ENCODE measurements at regions not wholly inside any gene's neighbourhood (a gene's known extent, or its start where the extent isn't known, plus 50 kb on each side); places are given as distances from the start of the nearest gene placed in this dataset.
"Not testable (repeated sequence)": the region's sequence is repeated elsewhere in the genome, so short reads cannot be mapped to it uniquely, and the experiment has no call there.

DNA sequence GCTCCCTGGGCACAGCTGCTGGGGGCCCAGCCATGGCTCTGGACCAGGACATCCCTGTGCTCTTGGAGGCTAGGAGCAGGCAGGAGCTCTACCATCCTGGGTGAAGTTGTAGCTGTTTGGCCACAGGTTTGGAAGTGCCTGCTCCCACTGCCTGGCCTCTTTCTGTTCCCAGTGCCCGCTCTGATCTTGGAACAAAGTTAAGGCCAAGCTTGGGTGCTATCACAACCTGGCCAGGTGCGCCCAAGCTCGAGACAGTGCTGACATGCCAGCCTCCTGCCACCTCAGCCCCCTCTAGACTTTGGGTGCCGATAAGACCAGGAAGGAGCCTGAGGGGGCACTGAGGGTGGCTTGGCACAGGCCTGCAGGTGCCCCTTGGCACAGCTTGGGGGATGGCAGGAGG lies 686.1 kb upstream of the AADAT start:
- no peak for DNase-seq

DNA sequence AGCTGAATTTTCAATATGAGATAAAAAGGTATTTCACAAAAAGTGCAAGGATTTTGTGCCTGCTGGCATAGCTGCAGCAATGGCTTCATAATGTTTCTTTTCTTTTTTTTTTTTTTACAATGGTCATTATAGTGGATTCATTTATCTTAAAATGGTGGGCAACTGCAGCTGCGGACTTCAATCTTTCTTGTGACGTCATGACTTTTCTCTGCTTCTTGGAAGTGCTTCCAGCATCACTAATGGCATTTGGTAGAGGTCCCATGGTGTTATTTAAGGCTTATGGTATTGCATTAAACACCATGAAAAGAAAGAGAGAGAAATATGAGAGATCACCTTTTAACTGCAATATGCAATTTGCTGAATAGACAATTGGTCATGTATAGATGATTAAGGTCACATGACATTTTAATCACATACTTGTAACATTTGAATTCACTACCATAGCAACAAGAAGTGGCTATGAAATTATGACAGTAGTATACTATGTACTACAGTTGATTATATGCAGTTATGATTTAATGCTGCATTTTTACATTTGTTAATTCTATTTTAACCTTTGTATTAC lies 684.0 kb upstream of the AADAT start:
- DNase-seq = no peak

DNA sequence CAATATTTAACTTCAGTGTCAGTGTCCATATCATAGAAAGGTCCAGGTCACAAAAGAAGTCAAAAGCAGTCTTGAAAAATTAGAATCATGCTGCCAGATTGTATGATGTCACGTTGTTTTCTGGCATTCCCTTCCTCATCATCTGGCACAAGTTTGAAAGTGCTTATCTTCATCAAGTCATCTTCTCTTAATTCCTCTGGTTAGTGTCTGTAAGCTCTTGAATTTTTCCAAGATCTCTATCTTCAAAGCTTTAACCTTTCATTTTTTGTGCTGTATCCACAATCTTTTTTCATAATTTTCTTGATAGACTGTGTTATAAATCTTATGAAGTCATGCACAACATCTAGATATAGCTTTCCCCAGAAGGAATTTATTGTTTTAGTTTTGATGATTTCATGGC lies 682.7 kb upstream of the AADAT start:
- no peak for DNase-seq

DNA sequence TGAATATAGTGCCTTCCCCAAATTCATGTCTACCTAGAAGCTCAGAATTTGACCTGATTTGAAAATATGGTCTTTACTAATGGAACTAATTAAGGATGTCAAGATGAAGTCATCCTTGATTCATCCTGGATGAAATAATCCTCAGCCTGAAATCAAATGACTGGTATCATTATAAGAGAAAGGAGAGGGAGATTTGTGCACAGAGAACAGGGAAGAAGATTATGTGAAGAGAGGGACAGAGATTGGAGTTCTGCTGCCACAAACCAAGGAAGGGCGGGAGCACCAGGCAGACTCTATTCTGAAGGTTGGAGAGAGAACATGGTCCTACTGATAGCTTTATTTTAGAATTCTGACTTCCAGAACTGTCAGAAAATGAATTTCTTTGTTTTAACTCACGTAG lies 680.9 kb upstream of the AADAT start:
- DNase-seq = no peak

DNA sequence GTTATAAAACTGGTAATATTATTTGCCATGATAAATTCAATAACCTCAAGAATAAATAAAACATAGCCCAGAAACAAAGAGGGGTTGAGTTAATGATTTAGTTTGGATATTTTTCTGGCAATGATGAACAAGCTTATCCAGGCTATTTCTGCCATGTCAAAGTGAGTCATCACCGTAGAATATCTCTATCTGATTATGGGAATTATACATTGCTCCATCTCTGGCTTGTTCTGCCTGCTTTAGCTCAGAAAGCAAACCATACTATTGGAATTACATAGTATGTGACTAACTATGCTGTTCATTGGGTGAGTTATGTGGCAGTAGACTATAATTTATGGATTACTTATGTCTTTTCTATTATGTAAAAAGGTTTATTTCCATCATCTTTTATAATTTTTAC lies 680.1 kb upstream of the AADAT start:
- peak; percentile 13 for DNase-seq

DNA sequence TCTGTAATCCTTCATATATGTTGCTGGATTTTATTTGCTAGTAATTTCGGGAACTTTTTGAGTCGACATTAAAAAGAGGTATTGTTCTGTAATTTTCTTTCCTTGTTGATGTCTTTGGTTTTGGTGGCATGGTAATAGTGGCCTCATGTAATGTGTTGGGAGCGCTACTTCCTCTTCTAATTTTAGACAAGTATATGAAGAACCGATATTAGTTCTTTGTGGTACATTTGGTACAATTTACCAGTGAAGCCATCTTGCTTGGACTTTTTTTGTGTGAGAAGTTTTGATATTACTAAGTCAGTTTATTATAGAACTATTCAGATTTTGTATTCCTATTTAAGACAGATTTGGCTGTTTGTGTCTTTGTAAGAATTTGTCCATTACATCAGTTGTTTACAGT lies 669.2 kb upstream of the AADAT start:
- DNase-seq = no peak

DNA sequence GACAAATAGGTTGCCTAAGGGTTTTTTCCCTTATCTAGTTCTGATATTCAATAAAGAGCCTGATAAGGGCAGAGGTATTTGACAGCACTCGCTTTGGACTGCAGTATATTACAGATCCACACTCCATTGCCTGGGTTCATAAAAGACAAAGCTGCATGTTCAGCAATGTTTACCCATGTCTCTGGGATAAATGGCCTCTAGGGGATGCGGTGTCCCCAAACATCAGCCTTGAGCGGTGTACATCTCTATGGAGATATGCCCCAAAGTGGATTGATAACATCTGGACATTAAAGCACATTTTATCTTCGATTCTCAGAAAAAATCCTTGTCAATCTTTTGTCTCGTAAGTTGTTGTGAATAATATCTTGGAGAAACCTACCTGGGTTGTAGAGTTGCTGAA lies 660.8 kb upstream of the AADAT start:
- no peak for DNase-seq

DNA sequence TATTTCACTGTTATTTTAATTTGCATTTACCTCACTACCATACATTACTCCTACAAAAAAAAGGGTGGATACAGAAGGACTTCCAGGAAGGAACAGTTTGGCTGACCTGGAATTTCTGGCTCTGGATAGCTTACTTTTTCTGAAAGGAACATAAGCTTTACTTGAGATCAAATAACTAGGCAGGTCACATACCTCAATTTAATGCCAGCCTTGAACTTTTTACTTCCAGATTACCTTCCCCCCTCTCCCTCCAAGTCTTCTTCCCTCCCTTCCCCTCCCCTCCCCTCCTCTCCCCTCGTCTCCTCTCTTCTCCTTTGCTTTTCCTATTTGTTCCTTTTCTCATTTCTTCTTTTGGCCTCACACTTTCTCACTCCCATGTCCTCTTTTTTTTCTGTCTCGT lies 659.2 kb upstream of the AADAT start:
- DNase-seq = no peak

DNA sequence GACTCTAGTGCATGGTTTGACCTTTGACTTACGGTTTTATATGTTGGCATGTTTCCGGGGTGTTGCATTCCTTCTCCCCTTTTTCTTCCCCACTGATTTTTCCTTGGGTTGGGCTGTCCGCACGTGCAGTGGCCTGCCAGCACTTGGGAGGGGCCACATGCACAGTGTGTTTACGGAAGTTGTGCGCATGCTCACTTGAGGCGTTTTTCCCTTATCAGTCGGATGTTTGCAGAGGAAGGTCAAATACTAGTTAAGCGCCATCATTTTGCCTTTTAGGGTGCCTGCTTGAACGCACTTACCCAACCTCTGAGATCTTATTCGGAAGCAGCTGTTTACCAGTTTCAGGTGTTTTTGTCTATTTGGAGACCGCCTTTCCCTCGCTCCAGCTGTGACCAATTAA lies 653.9 kb upstream of the AADAT start:
- DNase-seq = no peak

DNA sequence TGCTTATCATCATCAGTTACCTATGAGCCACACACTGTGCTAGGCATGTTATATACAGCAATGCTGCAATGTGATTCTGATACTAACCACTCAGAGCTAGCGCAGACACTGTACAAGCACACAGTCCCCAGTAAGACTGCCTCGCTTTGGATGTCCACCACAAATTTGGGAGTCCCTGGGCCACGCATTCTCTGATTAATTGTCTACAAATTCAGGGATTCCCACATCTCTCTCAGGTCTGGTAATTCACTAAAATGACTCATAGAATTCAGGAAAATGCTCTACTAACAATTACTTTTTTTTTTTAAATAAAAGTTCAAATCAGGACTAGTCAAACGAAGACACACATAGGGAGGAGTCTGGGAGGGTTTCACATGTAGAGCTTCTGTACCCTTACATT lies 652.1 kb upstream of the AADAT start:
- peak; percentile 7 for DNase-seq

DNA sequence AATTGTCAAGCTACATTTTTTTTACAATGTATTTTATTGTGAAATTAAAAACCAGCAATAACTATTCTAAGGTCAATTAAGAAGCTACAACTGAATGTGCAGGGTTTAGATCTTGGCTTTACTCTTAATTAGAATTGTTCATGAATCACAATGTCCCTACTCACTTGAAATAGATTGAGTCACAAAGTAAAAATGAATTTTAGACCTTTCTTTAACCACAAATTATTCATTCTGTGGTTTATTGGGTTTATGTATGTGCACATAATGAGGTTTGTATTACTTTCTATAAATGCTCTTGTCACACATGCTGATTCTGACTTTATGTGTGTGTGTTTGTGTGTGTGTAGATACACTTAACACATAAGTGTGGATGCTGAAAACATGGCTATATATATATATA lies 647.0 kb upstream of the AADAT start:
- DNase-seq = peak; percentile 27

DNA sequence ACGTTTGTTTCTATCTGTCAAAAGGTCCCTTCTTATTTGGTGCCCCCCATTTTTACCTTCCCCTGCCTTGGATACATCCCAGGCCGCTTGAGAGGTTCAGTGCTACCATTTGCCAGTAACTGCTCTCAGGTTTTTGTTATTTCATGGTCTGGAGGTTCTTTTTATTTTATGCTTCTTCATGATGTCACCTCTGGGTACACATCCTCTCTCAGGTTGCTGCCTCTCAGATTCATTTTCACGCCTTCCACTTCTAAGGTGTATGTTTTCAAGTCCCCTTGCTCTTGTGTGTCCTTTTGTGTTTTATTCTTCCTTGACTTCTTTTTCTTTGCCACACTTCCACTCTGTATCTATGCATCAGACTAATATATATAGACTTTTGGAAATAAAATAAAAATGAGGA lies 640.1 kb upstream of the AADAT start:
- DNase-seq = no peak

DNA sequence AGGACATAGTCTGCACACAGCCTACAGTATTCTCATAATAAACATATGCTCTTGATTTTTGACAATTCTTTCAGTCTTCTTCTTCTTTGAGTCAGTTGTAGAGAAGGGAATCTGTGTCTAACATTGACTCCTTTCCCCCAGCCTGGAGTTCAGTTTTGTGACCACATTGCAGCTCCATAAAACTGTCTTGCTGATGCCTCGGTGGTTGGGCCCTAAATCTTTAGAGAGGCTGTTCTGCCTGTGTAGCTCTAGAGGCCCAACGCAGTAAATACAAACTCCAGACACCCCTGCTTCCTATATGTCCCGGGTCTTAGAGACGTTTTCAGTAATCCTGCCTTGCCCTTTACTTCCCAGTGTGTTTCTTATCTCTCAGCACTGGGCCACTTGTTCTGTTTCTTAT lies 639.5 kb upstream of the AADAT start:
- no peak for DNase-seq

DNA sequence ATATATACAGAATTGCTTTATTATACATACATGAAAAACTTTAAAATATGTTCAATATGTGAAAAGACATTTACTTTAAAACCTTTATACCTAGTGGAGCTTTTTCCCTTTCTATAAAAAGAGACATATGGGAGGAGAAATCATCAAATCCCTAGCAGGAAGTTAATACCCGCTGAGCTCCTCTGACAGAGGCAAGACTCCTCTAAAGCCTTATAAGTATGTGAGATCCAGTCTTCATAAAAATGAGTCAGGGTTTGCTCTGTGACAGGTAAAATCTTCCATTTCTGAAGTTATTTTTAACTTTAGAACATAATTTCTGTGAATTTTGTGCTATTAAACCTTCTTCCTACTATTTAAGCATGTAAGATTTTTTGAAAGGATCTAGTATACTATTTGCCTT lies 634.4 kb upstream of the AADAT start:
- DNase-seq = no peak

DNA sequence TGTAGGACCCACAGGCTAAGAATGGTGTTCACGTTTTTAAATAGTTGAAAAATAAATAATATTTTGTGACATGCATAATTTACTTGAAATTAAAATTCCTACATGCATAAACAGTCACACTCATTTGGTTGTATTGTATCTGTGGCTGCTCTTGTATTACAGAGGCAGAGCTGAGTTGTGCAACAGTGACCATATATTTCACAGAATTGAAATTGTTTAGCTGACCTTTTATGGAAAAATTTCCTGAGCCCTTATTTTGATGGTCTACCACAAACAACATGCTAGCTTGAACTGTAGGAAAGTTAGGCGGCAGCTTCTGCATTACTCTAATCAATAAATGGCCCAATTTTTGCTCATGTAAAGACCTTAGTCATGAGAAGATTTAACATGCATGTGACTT lies 633.4 kb upstream of the AADAT start:
- no peak for DNase-seq

DNA sequence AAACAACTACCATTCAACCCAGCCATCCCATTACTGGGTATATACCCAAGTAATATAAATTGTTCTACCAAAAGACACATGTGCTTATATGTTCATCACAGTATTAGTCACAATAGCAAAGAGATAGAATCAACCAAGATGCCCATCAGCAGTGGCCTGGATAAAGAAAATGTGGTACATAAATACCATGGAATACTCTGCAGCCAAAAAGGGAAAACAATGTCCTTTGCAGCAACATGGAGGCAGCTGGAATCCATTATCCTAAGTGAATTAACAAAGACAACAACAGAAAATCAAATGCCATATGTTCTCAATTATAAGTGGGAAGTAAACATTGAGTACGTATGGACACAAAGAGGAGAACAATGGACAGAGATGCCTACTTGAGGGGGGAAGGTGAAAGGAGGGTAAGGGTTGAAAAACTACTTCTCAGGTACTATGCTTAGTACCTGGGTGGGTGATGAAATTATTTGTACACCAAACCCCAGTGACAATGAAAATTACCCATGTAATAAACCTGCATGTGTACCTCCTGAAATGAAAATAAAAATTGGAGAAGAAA lies 632.1 kb upstream of the AADAT start:
- DNase-seq = no peak

DNA sequence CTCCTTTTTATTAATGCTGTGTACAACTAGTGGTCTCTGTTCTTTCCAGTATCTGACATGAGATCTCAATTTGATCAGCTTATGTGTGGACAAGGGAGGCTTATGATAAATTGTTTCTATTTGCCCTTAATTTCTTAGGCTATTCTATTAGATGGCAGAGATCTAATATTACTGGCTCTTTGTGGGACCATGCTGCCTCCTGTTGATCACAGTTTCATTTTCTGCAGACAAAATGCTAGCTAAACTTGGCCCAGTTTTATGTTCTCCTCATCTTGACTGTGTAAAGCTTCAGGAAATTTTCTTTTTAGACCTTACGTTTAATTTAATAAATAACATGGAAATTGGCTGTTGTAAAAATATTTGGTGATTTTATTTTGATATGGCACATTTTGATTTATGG lies 627.1 kb upstream of the AADAT start:
- no peak for DNase-seq

DNA sequence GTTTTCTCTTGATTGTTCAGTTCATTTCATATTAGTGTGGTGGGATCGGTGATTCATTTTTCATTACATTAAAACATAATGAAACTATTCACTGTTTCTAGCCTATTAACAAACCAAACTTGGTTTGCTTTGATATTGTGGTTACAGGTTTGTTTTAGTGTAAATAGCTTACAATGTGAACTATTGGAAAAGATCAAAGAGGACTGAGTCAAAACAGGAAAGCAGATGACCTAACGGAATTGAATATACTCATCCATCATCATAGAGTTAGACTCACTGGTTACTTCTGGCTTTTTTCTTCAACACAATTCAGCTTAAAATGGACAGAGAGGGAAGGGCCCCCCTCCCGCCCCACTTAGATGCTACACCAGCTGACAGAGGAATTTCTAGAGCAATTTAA lies 616.2 kb upstream of the AADAT start:
- no peak for DNase-seq

DNA sequence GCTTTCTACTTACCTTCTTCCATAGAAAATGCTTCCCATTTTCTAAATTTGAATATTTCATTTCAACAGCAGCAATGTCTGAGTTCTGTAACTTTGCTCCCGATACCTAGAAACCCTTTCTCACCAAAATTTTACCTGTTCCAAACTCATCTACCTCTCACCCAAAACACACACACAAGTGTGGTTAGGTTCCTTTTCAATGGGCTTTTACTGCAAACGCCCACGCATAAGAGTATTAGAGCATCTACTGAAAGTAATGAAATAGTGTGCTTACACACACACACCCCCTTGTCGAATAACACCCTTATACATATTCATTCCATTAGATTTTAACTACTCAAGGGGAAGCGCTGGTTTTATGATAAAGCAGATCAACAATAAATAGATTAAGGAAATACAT lies 610.3 kb upstream of the AADAT start:
- no peak for DNase-seq

DNA sequence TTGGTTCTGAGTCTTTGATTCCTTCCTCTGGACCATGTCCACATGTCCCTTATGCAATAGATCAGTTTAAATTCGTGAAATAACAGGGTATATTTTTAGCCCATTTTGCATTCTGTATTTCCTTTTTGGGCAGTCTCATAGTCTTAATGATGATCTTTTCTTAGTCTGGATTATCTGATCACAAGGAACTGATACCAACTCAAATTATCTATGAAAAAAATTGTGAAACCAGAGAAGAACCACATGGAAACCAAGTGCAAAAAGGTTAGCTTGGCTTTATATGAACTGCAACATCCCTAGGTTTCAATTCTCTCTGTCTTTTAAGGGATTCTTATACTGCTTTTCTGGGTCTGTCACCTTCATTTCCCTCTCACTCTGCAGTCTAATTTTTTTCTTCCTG lies 608.6 kb upstream of the AADAT start:
- DNase-seq = no peak

DNA sequence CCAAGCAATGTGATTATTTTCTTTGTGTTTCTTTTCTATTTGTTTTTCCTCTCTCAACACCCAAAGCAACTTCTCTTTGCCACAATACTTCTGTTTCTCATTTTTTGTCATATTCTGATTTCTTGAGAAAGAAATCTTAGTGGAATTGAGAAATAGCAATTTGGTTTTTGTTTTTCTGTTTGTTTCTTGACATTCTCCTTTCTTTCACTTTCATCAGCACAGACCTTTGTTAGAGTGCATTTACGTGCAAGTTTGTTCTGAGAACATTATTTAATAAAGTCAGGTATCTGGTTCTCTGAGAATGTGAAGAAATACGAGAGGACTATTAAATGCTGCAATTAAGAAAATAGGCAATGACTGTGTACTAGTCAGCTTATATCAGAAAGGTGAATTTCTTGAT lies 608.1 kb upstream of the AADAT start:
- no peak for DNase-seq

DNA sequence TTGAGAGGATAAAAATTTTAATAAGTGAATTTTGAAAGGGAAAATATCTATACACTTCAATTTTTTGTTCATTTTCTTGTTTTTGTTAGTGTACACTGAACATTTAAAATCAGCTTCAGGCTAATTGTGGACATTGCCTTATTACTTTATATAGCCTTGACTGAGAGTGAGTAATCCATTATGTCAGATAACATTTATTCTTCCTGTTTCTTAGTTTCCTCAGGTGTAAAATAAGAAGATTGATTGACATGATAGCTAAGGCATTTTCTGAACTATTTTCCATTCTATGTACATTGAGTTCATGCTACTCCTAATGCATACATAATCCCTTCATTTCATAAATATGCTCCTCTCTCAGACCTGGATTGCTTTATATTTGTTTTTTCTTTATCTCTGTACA lies 607.3 kb upstream of the AADAT start:
- no peak for DNase-seq

DNA sequence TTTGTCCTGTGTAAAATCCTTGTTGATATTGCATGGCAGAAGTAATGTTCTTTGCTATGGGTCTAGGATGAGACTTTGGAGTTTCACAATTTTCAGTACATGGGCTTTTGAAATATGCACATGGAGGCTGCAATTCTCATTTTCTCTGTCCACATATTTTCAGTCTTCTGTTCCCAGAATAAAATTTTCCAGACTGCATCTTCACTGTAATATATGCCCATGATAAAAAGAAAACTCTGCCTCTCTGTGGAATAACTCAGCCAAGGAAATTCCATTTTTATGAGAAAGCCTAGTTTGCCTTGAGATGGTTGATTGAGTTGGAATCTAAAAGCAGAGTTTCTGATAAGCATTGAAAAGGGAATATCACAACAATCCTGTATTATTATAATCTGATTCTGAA lies 601.4 kb upstream of the AADAT start:
- peak; percentile 48 for DNase-seq

DNA sequence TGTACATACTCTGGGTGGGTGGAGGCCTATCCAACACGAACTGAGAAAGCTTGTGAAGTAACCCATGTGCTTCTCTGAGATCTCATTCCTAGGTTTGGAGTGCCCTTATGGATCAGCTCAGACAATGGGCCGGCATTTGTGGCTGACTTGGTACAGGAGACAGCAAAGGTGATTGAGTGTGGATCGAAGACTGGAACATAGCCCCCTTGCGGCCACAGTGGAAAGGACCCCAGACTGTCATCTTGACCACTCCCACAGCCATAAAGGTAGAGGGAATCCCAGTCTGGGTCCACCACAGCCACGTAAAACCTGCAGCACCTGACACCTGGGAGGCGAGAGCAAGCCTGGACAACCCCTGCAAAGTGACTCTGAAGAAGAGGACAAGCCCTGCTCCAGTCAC lies 598.0 kb upstream of the AADAT start:
- DNase-seq = no peak

DNA sequence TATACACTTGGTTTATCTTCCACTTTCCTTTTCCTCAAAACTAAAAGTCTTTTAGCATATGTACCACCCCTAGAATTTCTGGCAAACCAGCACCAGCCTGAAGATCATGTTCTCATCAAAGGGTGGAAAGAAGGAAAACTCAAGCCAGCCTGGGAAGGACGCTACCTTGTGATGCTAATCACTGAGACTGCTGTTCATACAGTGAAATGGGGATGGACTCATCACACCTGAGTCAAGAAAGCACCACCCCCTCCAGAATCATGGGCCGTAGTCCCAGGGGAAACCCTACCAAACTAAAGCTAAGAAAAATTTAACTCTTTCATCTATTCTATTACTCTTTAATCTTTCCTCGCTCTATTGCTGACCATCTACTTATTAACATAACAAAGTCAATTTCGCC lies 595.9 kb upstream of the AADAT start:
- not testable (repeated sequence) for DNase-seq

Data from fibroblast of skin of back (primary cell).